ENCODE measurements at regions not wholly inside any gene's neighbourhood (a gene's known extent, or its start where the extent isn't known, plus 50 kb on each side); places are given as distances from the start of the nearest gene placed in this dataset.

GRCh38 chr18:27250471-27250870 is 65.4 kb upstream of the CHST9 start:
- no peak for DNase-seq

GRCh38 chr18:27249933-27250332 is 64.8 kb upstream of the CHST9 start:
- DNase-seq, result no peak

GRCh38 chr18:27244259-27244658 is 59.2 kb upstream of the CHST9 start:
- DNase-seq, result no peak

- peak; percentile 9 for DNase-seq
These were observed 57.4 kb upstream of the CHST9 start for GRCh38 chr18:27242392-27243047.

DNA sequence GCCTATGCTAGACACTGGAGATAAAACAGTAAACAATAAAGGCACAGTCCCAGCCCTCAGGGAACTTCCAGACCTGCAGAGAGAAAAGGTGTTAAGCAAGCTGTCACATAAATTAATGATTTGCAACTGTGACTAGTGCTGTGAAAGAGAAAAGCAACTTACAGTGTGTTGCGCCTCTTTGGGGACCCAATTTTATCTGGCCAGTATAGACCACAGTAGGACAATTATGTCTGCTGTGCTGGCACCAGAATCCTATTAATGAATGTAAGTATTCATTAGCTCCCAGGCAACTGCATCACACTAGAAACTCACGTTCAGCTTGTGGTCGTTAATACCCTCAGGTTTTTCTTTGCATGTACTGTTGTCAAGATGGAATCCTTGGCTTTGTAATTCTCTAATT is 55.3 kb upstream of the CHST9 start:
- no peak for DNase-seq

DNA sequence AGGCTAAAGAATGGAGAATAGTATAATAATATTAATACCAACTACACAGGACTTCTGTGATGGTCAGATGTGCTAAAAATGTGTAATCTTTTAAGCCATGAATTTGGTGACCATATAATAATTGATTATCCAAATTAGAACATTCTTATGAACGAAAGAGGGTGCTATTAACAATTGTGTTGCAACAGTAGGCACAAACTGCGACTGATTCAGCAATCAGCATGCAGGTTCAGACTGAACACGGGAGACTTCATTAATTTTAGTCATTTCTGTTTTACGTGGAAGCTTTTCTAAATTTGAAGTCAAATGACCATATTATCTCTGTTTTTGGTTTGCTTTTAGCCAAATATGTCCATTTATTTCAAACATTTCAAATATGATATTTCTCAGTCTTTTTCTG is 54.6 kb upstream of the CHST9 start:
- no peak for DNase-seq

GRCh38 chr18:27235218-27235870 is 50.2 kb upstream of the CHST9 start:
- DNase-seq, result no peak
